ENCODE measurements at regions not wholly inside any gene's neighbourhood (a gene's known extent, or its start where the extent isn't known, plus 50 kb on each side); places are given as distances from the start of the nearest gene placed in this dataset.
"Not testable (repeated sequence)": the region's sequence is repeated elsewhere in the genome, so short reads cannot be mapped to it uniquely, and the experiment has no call there.

- no peak for DNase-seq (ENCODE audit: extremely low read depth in 1 of 11, low read depth in 9 of 11, low spot score in 4 of 11)
Measured at GRCh38 chr5:107724642-107725041, 53.9 kb upstream of the EFNA5 start.

DNA sequence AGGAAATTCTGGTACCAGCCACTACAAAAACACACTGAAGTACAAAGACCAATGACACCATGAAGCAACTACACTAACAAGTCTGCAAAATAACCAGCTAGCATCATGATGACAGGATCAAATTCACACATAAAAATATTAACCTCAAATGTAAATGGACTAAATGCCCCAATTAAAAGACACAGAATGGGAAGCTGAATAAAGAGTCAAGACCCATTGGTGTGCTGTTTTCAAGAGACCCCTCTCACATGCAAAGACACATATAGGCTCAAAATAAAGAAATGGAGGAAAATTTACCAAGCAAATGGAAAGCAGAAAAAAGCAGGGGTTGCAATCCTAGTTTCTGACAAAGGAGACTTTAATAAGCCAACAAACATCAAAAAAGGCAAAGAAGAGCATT, 50.5 kb upstream of the EFNA5 start:
- DNase-seq (ENCODE audit: extremely low read depth in 1 of 11, low read depth in 9 of 11, low spot score in 4 of 11): not testable (repeated sequence)
